Trophoblast cell (in vitro differentiated cells and primary cell): ENCODE measurements at regions not wholly inside any gene's neighbourhood (a gene's known extent, or its start where the extent isn't known, plus 50 kb on each side); places are given as distances from the start of the nearest gene placed in this dataset.

ENCODE experiments used
- DNase-seq, 2 donors: peaks; one replicate each; pipeline ENCODE4 v3.0.0-alpha.2; 2016
- H2AFZ ChIP-seq: 2 replicates; pipeline ENCODE4 v1.6.1; 2013; ENCODE audit warnings: low read length, moderate library complexity, mild to moderate bottlenecking; ENCODE audit not compliant: insufficient read depth, poor library complexity
- H2AK5ac ChIP-seq: 2 replicates; pipeline ENCODE4 v1.6.1; 2013; ENCODE audit warnings: mild to moderate bottlenecking, low read length
- H2BK120ac ChIP-seq: 2 replicates; pipeline ENCODE4 v1.6.1; 2013; ENCODE audit warnings: low read length, mild to moderate bottlenecking, moderate library complexity; ENCODE audit not compliant: insufficient read depth, poor library complexity
- H2BK12ac ChIP-seq: 2 replicates; pipeline ENCODE4 v1.6.1; 2013; ENCODE audit warnings: mild to moderate bottlenecking, low read length, moderate library complexity
- H2BK5ac ChIP-seq: 2 replicates; pipeline ENCODE4 v1.6.1; 2013; ENCODE audit warnings: low read length, low read depth, moderate library complexity, mild to moderate bottlenecking; ENCODE audit not compliant: poor library complexity
- H3K14ac ChIP-seq: 2 replicates; pipeline ENCODE4 v1.6.1; 2013; ENCODE audit warnings: mild to moderate bottlenecking, low read length
- H3K18ac ChIP-seq: 2 replicates; pipeline ENCODE4 v1.6.1; 2013; ENCODE audit warnings: mild to moderate bottlenecking, low read length
- H3K23ac ChIP-seq: 2 replicates; pipeline ENCODE4 v1.6.1; 2013; ENCODE audit warnings: low read length
- H3K27ac ChIP-seq: 2 replicates; pipeline ENCODE4 v1.5.1; 2013; ENCODE audit warnings: low read depth, mild to moderate bottlenecking, inconsistent platforms, low read length, moderate library complexity
- H3K27me3 ChIP-seq: 2 replicates; pipeline ENCODE4 v1.6.1; 2013; ENCODE audit warnings: inconsistent platforms, mild to moderate bottlenecking, low read length, moderate library complexity; ENCODE audit not compliant: insufficient read depth
- H3K36me3 ChIP-seq, 2 experiments: 1 replicate in 1 of 2; 2 replicates in 1 of 2; pipeline ENCODE4 v1.6.1; 2013; ENCODE audit warnings: low read length in 2 of 2, mild to moderate bottlenecking in 2 of 2, moderate library complexity in 1 of 2; ENCODE audit not compliant: insufficient read depth in 2 of 2, control insufficient read depth in 1 of 2
- H3K4ac ChIP-seq: 2 replicates; pipeline ENCODE4 v1.6.1; 2013; ENCODE audit warnings: low read depth, mild to moderate bottlenecking, low read length, moderate library complexity
- H3K4me1 ChIP-seq, 2 experiments: 1 replicate in 1 of 2; 2 replicates in 1 of 2; pipeline ENCODE4 v1.6.1; 2013; ENCODE audit warnings: low read length in 2 of 2, mild to moderate bottlenecking in 2 of 2, moderate library complexity in 1 of 2; ENCODE audit not compliant: insufficient read depth in 2 of 2, control insufficient read depth in 1 of 2
- H3K4me2 ChIP-seq: 2 replicates; pipeline ENCODE4 v1.6.1; 2013; ENCODE audit warnings: inconsistent platforms, mild to moderate bottlenecking, low read length, moderate library complexity
- H3K4me3 ChIP-seq: 2 replicates; pipeline ENCODE4 v1.5.1; 2013; ENCODE audit warnings: mild to moderate bottlenecking, low read depth, low read length, inconsistent platforms
- H3K79me1 ChIP-seq: one replicate; pipeline ENCODE4 v1.6.1; 2013; ENCODE audit warnings: low read length
- H3K79me2 ChIP-seq: 2 replicates; pipeline ENCODE4 v1.6.1; 2013; ENCODE audit warnings: low read length, mild to moderate bottlenecking; ENCODE audit not compliant: control insufficient read depth, insufficient read depth, poor library complexity
- H3K9ac ChIP-seq: 2 replicates; pipeline ENCODE4 v1.6.1; 2013; ENCODE audit warnings: mild to moderate bottlenecking, low read length
- H3K9me3 ChIP-seq: 2 replicates; pipeline ENCODE4 v1.6.1; 2013; ENCODE audit warnings: low read depth, mild to moderate bottlenecking, control low read depth, inconsistent platforms, low read length; ENCODE audit not compliant: insufficient read depth
- H4K12ac ChIP-seq: 2 replicates; pipeline ENCODE4 v1.6.1; 2013; ENCODE audit warnings: low read depth, mild to moderate bottlenecking, low read length, moderate library complexity
- H4K8ac ChIP-seq: 2 replicates; pipeline ENCODE4 v1.6.1; 2013; ENCODE audit warnings: low read depth, mild to moderate bottlenecking, low read length, moderate library complexity
- H4K91ac ChIP-seq: one replicate; pipeline ENCODE4 v1.6.1; 2013; ENCODE audit warnings: low read depth, mild to moderate bottlenecking, low read length, moderate library complexity
- WGBS: extraction: QIAGEN DNeasy Blood & Tissue Kit; methylation state at CpG from one replicate; pipeline ENCODE4 v1.1.7; 2013; ENCODE audit warnings: missing lambda C conversion rate; ENCODE audit not compliant: insufficient read length, insufficient coverage; ENCODE audit errors: extremely low coverage; 5-methylcytosine and 5-hydroxymethylcytosine counted together

GRCh38 chr10:20998036-20998435 lies 100.9 kb upstream of the NEBL start:
- H3K79me2 ChIP-seq = no peaks in the 10 kb centered on the region
- H3K4me3 ChIP-seq = no peak overlapping the region
- no peaks in the 10 kb centered on the region for H3K4me1 ChIP-seq
- H3K9me3 ChIP-seq = no peaks in the 10 kb centered on the region
- no peak overlapping the region for H3K4ac ChIP-seq
- no peak overlapping the region for H2BK12ac ChIP-seq
- H4K91ac ChIP-seq = no peak overlapping the region
- H4K8ac ChIP-seq = no peak overlapping the region
- no CpG with 5 or more reads among the region's 5 CpGs for WGBS
- no peak overlapping the region for H3K4me2 ChIP-seq
- H4K12ac ChIP-seq = no peak overlapping the region
- H2AK5ac ChIP-seq = no peak overlapping the region
- H3K27me3 ChIP-seq = no peaks in the 10 kb centered on the region
- H2AFZ ChIP-seq = no peak overlapping the region
- H3K18ac ChIP-seq = no peak overlapping the region
- H3K36me3 ChIP-seq = no peaks in the 10 kb centered on the region
- H3K23ac ChIP-seq = no peak overlapping the region
- no peak overlapping the region for H3K9ac ChIP-seq
- H3K79me1 ChIP-seq = no peaks in the 10 kb centered on the region
- no peak overlapping the region for H3K14ac ChIP-seq
- no peak overlapping the region for H2BK120ac ChIP-seq
- DNase-seq = peak; percentile 57 to 83
- no peak overlapping the region for H3K27ac ChIP-seq
- no peak overlapping the region for H2BK5ac ChIP-seq

GRCh38 chr10:20995123-20995987 lies 98.2 kb upstream of the NEBL start:
- no peak for DNase-seq
- Histone ChIP-seq H3K4me1 (no peaks in the 10 kb centered on the region), H3K23ac (no peak overlapping the region), H3K18ac (no peak overlapping the region), H3K36me3 (no peaks in the 10 kb centered on the region), H3K4me2 (no peak overlapping the region), H3K27ac (no peak overlapping the region), H3K79me2 (no peaks in the 10 kb centered on the region), H2AFZ (no peak overlapping the region), H4K8ac (no peak overlapping the region), H4K91ac (no peak overlapping the region), H4K12ac (no peak overlapping the region), H3K9me3 (no peaks in the 10 kb centered on the region), H3K4ac (no peak overlapping the region), H2BK5ac (no peak overlapping the region), H2BK12ac (no peak overlapping the region), H2BK120ac (no peak overlapping the region), H3K4me3 (no peak overlapping the region), H3K79me1 (no peaks in the 10 kb centered on the region), H3K27me3 (no peaks in the 10 kb centered on the region), H2AK5ac (no peak overlapping the region), H3K9ac (no peak overlapping the region), H3K14ac (no peak overlapping the region)
- WGBS = no CpG with 5 or more reads among the region's 14 CpGs

GRCh38 chr10:20993830-20994527 lies 96.9 kb upstream of the NEBL start:
- Histone ChIP-seq H2BK120ac (no peak overlapping the region), H3K4ac (no peak overlapping the region), H2AFZ (no peak overlapping the region)

GRCh38 chr10:20993389-20993788 lies 96.3 kb upstream of the NEBL start:
- Histone ChIP-seq H3K4ac (no peak overlapping the region), H3K27me3 (no peaks in the 10 kb centered on the region), H4K12ac (no peak overlapping the region), H3K18ac (no peak overlapping the region), H3K4me3 (no peak overlapping the region), H3K4me2 (no peak overlapping the region), H4K8ac (no peak overlapping the region), H3K79me2 (no peaks in the 10 kb centered on the region), H2BK12ac (no peak overlapping the region), H3K27ac (no peak overlapping the region), H2BK120ac (no peak overlapping the region), H2AFZ (no peak overlapping the region), H3K23ac (no peak overlapping the region), H3K4me1 (no peaks in the 10 kb centered on the region), H3K79me1 (no peaks in the 10 kb centered on the region), H2AK5ac (no peak overlapping the region), H3K9me3 (no peaks in the 10 kb centered on the region), H3K14ac (no peak overlapping the region), H4K91ac (no peak overlapping the region), H2BK5ac (no peak overlapping the region), H3K9ac (no peak overlapping the region), H3K36me3 (no peaks in the 10 kb centered on the region)
- peak in 1 of 2 donors; percentile 19 for DNase-seq
- WGBS = no CpG with 5 or more reads among the region's 4 CpGs

More at GRCh38 chr10:20993830-20994527, 96.9 kb upstream of the NEBL start:
- Histone ChIP-seq H3K4me1 (no peaks in the 10 kb centered on the region), H3K9ac (no peak overlapping the region), H3K4me2 (no peak overlapping the region), H4K12ac (no peak overlapping the region), H2AK5ac (no peak overlapping the region), H3K27ac (no peak overlapping the region), H3K79me2 (no peaks in the 10 kb centered on the region), H2BK5ac (no peak overlapping the region), H3K79me1 (no peaks in the 10 kb centered on the region), H3K18ac (no peak overlapping the region), H3K36me3 (no peaks in the 10 kb centered on the region), H3K27me3 (no peaks in the 10 kb centered on the region), H3K23ac (no peak overlapping the region), H2BK12ac (no peak overlapping the region), H3K9me3 (no peaks in the 10 kb centered on the region), H3K14ac (no peak overlapping the region), H3K4me3 (no peak overlapping the region), H4K8ac (no peak overlapping the region), H4K91ac (no peak overlapping the region)
- no CpG with 5 or more reads among the region's 7 CpGs for WGBS
- DNase-seq = no peak
